SU-DHL-6 (cell line): ENCODE measurements at regions not wholly inside any gene's neighbourhood (a gene's known extent, or its start where the extent isn't known, plus 50 kb on each side); places are given as distances from the start of the nearest gene placed in this dataset.

ENCODE experiments used
- EZH2phosphoT487 ChIP-seq: fragments of 200-600 bp; sonication (generic), shearing (Covaris generic); conservative IDR thresholded peaks from 2 replicates; pipeline ENCODE4 v1.6.1; 2018; ENCODE audit warnings: mild to moderate bottlenecking, antibody characterized with exemption, low read length, moderate library complexity, mixed read lengths
- TF ChIP-seq, protein P1 (sequence below): fragments of 200-600 bp; sonication (generic); IDR thresholded peaks from one replicate; pipeline ENCODE4 v1.5.1; 2017; ENCODE audit warnings: antibody characterized with exemption, mild to moderate bottlenecking, low read length, moderate library complexity; ENCODE audit not compliant: insufficient read depth, poor library complexity, severe bottlenecking

GRCh38 chr18:27595113-27595838 lies 410.2 kb upstream of the CHST9 start:
- TF ChIP-seq, protein P1, sequence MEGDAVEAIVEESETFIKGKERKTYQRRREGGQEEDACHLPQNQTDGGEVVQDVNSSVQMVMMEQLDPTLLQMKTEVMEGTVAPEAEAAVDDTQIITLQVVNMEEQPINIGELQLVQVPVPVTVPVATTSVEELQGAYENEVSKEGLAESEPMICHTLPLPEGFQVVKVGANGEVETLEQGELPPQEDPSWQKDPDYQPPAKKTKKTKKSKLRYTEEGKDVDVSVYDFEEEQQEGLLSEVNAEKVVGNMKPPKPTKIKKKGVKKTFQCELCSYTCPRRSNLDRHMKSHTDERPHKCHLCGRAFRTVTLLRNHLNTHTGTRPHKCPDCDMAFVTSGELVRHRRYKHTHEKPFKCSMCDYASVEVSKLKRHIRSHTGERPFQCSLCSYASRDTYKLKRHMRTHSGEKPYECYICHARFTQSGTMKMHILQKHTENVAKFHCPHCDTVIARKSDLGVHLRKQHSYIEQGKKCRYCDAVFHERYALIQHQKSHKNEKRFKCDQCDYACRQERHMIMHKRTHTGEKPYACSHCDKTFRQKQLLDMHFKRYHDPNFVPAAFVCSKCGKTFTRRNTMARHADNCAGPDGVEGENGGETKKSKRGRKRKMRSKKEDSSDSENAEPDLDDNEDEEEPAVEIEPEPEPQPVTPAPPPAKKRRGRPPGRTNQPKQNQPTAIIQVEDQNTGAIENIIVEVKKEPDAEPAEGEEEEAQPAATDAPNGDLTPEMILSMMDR = no peak
- TF ChIP-seq EZH2phosphoT487 = no peak
